Uterus (tissue), 3 donors: ENCODE measurements at regions not wholly inside any gene's neighbourhood (a gene's known extent, or its start where the extent isn't known, plus 50 kb on each side); places are given as distances from the start of the nearest gene placed in this dataset.

Source experiments
- DNase-seq, 2 donors: peaks; one replicate each; pipeline ENCODE4 v3.0.0-alpha.2; 2019 to 2020
- H3K27ac ChIP-seq, 2 donors: fragments of 200-600 bp; sonication (generic); 1 replicate in 1 of 2; 2 replicates in 1 of 2; pipeline ENCODE4 v1.5.1; 2016 to 2018
- H3K27me3 ChIP-seq, 2 donors: fragments of 200-600 bp; sonication (generic); one replicate each; pipeline ENCODE4 v1.5.1; 2018 to 2019; ENCODE audit warnings: control low read depth in 1 of 2
- H3K36me3 ChIP-seq, 2 donors: fragments of 200-600 bp; sonication (generic); one replicate each; pipeline ENCODE4 v1.5.1; 2019; ENCODE audit warnings: control low read depth in 1 of 2
- H3K4me1 ChIP-seq, 2 donors: fragments of 200-600 bp; sonication (generic); one replicate each; pipeline ENCODE4 v1.5.1; 2018 to 2019; ENCODE audit warnings: control low read depth in 1 of 2
- H3K4me3 ChIP-seq, 2 donors: fragments of 200-600 bp; sonication (generic); 1 replicate in 1 of 2; 2 replicates in 1 of 2; pipeline ENCODE4 v1.5.1; 2018 to 2019; ENCODE audit warnings: mild to moderate bottlenecking in 1 of 2
- H3K9me3 ChIP-seq, 2 donors: fragments of 200-600 bp; sonication (generic); one replicate each; pipeline ENCODE4 v1.5.1; 2019; ENCODE audit warnings: control low read depth in 1 of 2
- POLR2A ChIP-seq, 2 donors: fragments of 450-650 bp; IDR thresholded peaks; one replicate each; pipeline ENCODE4 v1.6.1; 2016; ENCODE audit warnings: antibody characterized with exemption in 2 of 2, mild to moderate bottlenecking in 1 of 2, moderate library complexity in 1 of 2
- intact Hi-C: fragments of 100-400 bp; cut with DNase I; formaldehyde crosslinking; loops from one replicate; pipeline ENCODE4 v1.15.1; 2023; ENCODE audit warnings: low total_unique reads
- TF ChIP-seq, protein P1 (sequence below), 4 experiments: fragments of 200-600 bp in 2 of 4; fragments of 450-650 bp in 2 of 4; sonication (generic) in 2 of 4; IDR thresholded peaks; one replicate each; pipeline ENCODE4 v1.5.1; 2016 to 2019; ENCODE audit warnings: antibody characterized with exemption in 4 of 4, mild to moderate bottlenecking in 2 of 4, moderate library complexity in 1 of 4
- donor health status: DM: yes; HTN: yes; CAD: no.

DNA sequence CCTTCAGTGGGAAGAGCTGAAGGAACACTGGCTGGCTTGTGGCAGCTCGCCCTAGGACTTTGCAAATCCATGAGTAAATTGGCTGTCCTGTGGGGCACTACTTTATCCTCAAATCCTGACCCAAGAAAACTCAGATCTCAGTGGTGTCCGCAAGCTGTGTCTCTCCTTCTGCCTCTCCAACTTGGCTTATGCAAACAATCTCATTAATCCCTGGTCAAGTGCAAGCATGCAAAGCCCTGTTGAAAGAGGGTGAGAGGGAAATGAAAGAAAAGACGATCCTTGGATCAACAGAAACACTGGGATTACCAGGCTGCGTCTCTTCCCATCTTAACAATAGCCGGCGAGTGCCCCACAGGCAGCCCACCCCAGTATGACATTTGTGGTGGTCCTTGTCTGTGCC lies 901.6 kb downstream of the BCL11B start:
- no peaks in the 10 kb centered on the region for H3K4me1 ChIP-seq
- H3K27me3 ChIP-seq = no peaks in the 10 kb centered on the region
- H3K9me3 ChIP-seq = no peaks in the 10 kb centered on the region
- TF ChIP-seq, protein P1, sequence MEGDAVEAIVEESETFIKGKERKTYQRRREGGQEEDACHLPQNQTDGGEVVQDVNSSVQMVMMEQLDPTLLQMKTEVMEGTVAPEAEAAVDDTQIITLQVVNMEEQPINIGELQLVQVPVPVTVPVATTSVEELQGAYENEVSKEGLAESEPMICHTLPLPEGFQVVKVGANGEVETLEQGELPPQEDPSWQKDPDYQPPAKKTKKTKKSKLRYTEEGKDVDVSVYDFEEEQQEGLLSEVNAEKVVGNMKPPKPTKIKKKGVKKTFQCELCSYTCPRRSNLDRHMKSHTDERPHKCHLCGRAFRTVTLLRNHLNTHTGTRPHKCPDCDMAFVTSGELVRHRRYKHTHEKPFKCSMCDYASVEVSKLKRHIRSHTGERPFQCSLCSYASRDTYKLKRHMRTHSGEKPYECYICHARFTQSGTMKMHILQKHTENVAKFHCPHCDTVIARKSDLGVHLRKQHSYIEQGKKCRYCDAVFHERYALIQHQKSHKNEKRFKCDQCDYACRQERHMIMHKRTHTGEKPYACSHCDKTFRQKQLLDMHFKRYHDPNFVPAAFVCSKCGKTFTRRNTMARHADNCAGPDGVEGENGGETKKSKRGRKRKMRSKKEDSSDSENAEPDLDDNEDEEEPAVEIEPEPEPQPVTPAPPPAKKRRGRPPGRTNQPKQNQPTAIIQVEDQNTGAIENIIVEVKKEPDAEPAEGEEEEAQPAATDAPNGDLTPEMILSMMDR (IDR thresholded peaks at IDR 0.05) = no peak
- TF ChIP-seq POLR2A (IDR thresholded peaks at IDR 0.05) = no peak
- intact Hi-C loops = no loop called here
- DNase-seq = no peak
- no peaks in the 10 kb centered on the region for H3K36me3 ChIP-seq
- no peak overlapping the region for H3K27ac ChIP-seq
- no peak overlapping the region for H3K4me3 ChIP-seq

DNA sequence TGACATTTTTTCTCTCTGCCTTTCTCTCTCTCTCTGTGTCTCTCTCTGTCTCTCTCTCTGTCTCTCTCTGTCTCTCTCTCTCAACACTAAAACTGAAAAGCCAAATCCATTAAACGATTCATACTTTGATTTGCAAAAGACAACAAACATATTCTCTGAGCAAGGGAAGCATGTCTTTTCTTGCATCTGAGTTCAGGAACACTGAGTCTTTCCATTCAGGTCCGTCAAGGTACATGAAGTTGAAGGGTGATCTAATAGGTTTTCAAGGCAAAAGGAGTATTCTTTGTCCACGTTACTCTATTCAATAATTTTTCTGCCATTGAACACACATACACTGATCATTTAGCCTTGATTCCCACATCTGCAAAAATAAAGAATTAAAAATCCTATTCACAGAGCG lies 900.9 kb downstream of the BCL11B start:
- H3K4me1 ChIP-seq = no peaks in the 10 kb centered on the region
- no peak overlapping the region for H3K4me3 ChIP-seq
- no peak for TF ChIP-seq POLR2A (IDR thresholded peaks at IDR 0.05)
- TF ChIP-seq, protein P1 (IDR thresholded peaks at IDR 0.05) = no peak
- H3K36me3 ChIP-seq = no peaks in the 10 kb centered on the region
- intact Hi-C loops = no loop called here
- no peak for DNase-seq
- H3K27me3 ChIP-seq = no peaks in the 10 kb centered on the region
- H3K27ac ChIP-seq = no peak overlapping the region
- no peaks in the 10 kb centered on the region for H3K9me3 ChIP-seq

DNA sequence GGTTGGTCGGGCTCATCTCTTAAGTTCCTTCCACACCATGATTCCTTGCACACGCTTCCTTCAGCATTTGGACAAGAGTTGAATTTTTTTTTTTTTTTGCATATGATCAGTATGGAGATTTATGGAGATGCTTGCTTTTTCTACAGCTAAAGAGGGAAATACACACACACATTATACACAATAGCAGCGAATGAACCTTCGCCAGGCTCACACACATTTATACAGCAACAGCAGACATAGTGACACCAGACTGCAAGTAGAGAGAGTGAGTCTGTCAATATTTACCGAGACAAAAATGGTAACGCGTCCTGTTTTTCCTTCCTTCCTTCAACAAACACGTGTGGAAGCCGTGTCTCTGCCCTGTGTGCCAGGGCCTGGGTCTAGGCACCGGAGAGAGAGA lies 897.9 kb downstream of the BCL11B start:
- Histone ChIP-seq H3K36me3 (no peaks in the 10 kb centered on the region), H3K27me3 (no peaks in the 10 kb centered on the region), H3K27ac (no peak overlapping the region), H3K9me3 (no peaks in the 10 kb centered on the region), H3K4me1 (no peaks in the 10 kb centered on the region), H3K4me3 (no peak overlapping the region)
- intact Hi-C loops = no loop called here
- TF ChIP-seq, protein P1 (IDR thresholded peaks at IDR 0.05) = no peak
- no peak for TF ChIP-seq POLR2A (IDR thresholded peaks at IDR 0.05)
- DNase-seq = no peak

DNA sequence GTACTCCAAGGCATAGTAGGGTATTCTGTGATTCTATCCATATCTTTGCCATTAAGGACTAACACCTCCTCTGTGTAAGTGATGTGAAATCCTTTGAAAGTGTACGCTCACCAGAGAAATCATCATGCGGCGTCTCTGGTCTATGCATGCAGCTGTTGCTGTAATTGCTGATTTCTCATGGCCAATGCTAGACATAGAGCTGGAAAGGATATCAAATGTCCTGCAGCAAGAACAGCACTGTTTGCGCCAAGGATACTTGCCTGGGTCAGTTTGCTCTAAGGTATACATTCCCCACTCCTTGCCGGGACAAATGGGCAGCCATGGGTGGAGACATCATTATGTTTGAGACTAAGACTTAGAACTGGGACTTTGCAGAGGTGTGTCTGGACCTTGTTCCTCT lies 896.4 kb downstream of the BCL11B start:
- intact Hi-C loops = no loop called here
- H3K9me3 ChIP-seq = no peaks in the 10 kb centered on the region
- no peak overlapping the region for H3K27ac ChIP-seq
- H3K36me3 ChIP-seq = no peaks in the 10 kb centered on the region
- TF ChIP-seq POLR2A (IDR thresholded peaks at IDR 0.05) = no peak
- TF ChIP-seq, protein P1 (IDR thresholded peaks at IDR 0.05) = no peak
- no peak for DNase-seq
- no peaks in the 10 kb centered on the region for H3K27me3 ChIP-seq
- H3K4me1 ChIP-seq = no peaks in the 10 kb centered on the region
- no peak overlapping the region for H3K4me3 ChIP-seq

DNA sequence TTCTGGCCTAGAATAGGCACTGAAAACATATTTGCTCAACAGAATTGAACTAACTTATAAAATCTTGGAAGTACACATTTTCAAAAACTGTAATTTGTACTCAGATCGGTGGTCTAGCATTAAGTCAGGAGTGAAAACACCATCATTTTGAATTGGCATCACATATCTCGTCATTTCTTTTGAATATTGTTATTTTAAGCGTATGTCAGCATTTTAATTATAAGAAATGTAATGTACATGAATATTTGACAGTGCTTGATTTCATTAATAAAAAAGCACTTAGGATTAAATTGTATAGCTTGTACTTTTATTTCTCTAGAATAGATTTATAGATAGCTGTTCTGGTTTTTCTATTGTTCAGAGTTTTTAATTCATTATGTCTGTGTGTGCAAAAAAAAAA lies 892.2 kb downstream of the BCL11B start:
- no peaks in the 10 kb centered on the region for H3K27me3 ChIP-seq
- DNase-seq = no peak
- intact Hi-C loops = no loop called here
- TF ChIP-seq POLR2A (IDR thresholded peaks at IDR 0.05) = no peak
- TF ChIP-seq, protein P1 (IDR thresholded peaks at IDR 0.05) = no peak
- H3K27ac ChIP-seq = no peak overlapping the region
- H3K9me3 ChIP-seq = no peaks in the 10 kb centered on the region
- H3K4me3 ChIP-seq = no peak overlapping the region
- no peaks in the 10 kb centered on the region for H3K4me1 ChIP-seq
- no peaks in the 10 kb centered on the region for H3K36me3 ChIP-seq
